Fibroblast of lung (primary cell): ENCODE measurements at regions not wholly inside any gene's neighbourhood (a gene's known extent, or its start where the extent isn't known, plus 50 kb on each side); places are given as distances from the start of the nearest gene placed in this dataset.

Experiments used
- DNase-seq, 2 donors: peaks; one replicate each; pipeline versions ENCODE4 v3.0.0 to v3.0.0-alpha.2; 2010; ENCODE audit warnings: low read depth in 2 of 2
- H2AFZ ChIP-seq: 2 replicates; pipeline ENCODE4 v1.5.1; 2012; ENCODE audit warnings: low read length, control low read depth, inconsistent platforms
- H3K27ac ChIP-seq: 2 replicates; pipeline ENCODE4 v1.5.1; 2011; ENCODE audit warnings: low read length, control low read depth; ENCODE audit not compliant: insufficient read depth
- H3K27me3 ChIP-seq: 2 replicates; pipeline ENCODE4 v1.5.1; 2011; ENCODE audit warnings: mild to moderate bottlenecking, low read length; ENCODE audit not compliant: control insufficient read depth, insufficient read depth
- H3K36me3 ChIP-seq: 2 replicates; pipeline ENCODE4 v1.5.1; 2011; ENCODE audit warnings: low read length; ENCODE audit not compliant: control insufficient read depth, insufficient read depth
- H3K4me1 ChIP-seq: 2 replicates; pipeline ENCODE4 v1.5.1; 2011; ENCODE audit warnings: low read length; ENCODE audit not compliant: control insufficient read depth, insufficient read depth; ENCODE audit errors: extremely low read depth
- H3K4me2 ChIP-seq: 2 replicates; pipeline ENCODE4 v1.5.1; 2011; ENCODE audit warnings: low read length, control low read depth; ENCODE audit not compliant: insufficient read depth; ENCODE audit errors: extremely low read depth
- H3K4me3 ChIP-seq, 4 experiments: fragments of 200-600 bp in 1 of 4; sonication (generic) in 1 of 4; replicated peaks in 1 of 4; 2 replicates each; pipeline ENCODE4 v1.5.1; 2011 to 2016; ENCODE audit warnings: low read length in 4 of 4, low read depth in 3 of 4, mild to moderate bottlenecking in 3 of 4, control low read depth in 2 of 4, inconsistent platforms in 1 of 4, mixed read lengths in 1 of 4; ENCODE audit not compliant: insufficient read depth in 1 of 4; ENCODE audit errors: control extremely low read depth in 1 of 4
- H3K79me2 ChIP-seq: 2 replicates; pipeline ENCODE4 v1.5.1; 2012; ENCODE audit warnings: mild to moderate bottlenecking, low read length, inconsistent platforms; ENCODE audit not compliant: control insufficient read depth, insufficient read depth
- H3K9ac ChIP-seq: 2 replicates; pipeline ENCODE4 v1.5.1; 2011; ENCODE audit warnings: mild to moderate bottlenecking, low read length, control low read depth; ENCODE audit not compliant: insufficient read depth
- H3K9me3 ChIP-seq: 2 replicates; pipeline ENCODE4 v1.5.1; 2012; ENCODE audit warnings: low read depth, low read length; ENCODE audit not compliant: control insufficient read depth, insufficient read depth
- H4K20me1 ChIP-seq: 2 replicates; pipeline ENCODE4 v1.5.1; 2011; ENCODE audit warnings: low read length; ENCODE audit not compliant: control insufficient read depth, insufficient read depth; ENCODE audit errors: extremely low read depth
- EZH2 ChIP-seq: IDR thresholded peaks from 2 replicates; pipeline ENCODE4 v1.5.1; 2012; ENCODE audit warnings: low read length, control low read depth, mild to moderate bottlenecking; ENCODE audit errors: missing control alignments
- TF ChIP-seq, protein P1 (sequence below), 2 donors: IDR thresholded peaks in 1 of 2; conservative IDR thresholded peaks in 1 of 2; 1 replicate in 1 of 2; 2 replicates in 1 of 2; pipeline ENCODE4 v1.5.1; 2011 to 2012; ENCODE audit warnings: low read length in 2 of 2, control low read depth in 1 of 2, inconsistent platforms in 1 of 2, low read depth in 1 of 2, mild to moderate bottlenecking in 1 of 2

DNA sequence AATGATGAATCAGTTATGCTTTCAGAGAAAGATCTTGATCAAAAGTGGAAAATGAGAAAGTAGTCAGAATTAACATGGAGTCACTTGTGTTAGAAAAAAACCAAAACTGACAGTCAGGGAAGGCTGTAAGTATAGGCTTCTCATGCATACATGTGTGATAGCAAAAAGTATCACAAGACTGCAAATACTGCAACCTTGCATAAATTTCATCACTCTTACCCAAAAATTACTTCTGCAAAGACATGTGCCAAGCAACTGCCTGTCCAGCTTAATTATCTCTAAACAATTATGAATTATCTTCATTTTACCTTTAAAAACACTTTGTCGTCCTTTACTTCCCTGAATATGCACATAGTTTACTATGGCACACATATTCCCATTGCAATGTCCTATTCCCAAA, 2466.4 kb upstream of the PCDH20 start:
- H2AFZ ChIP-seq = no peak overlapping the region
- no peaks in the 10 kb centered on the region for H3K27me3 ChIP-seq
- no peaks in the 10 kb centered on the region for H4K20me1 ChIP-seq
- H3K4me2 ChIP-seq = no peak overlapping the region
- DNase-seq = no peak
- no peak overlapping the region for H3K9ac ChIP-seq
- no peak overlapping the region for H3K4me3 ChIP-seq
- no peaks in the 10 kb centered on the region for H3K4me1 ChIP-seq
- H3K9me3 ChIP-seq = no peaks in the 10 kb centered on the region
- no peaks in the 10 kb centered on the region for H3K79me2 ChIP-seq
- no peak overlapping the region for H3K27ac ChIP-seq
- no peak for TF ChIP-seq EZH2
- TF ChIP-seq, protein P1, sequence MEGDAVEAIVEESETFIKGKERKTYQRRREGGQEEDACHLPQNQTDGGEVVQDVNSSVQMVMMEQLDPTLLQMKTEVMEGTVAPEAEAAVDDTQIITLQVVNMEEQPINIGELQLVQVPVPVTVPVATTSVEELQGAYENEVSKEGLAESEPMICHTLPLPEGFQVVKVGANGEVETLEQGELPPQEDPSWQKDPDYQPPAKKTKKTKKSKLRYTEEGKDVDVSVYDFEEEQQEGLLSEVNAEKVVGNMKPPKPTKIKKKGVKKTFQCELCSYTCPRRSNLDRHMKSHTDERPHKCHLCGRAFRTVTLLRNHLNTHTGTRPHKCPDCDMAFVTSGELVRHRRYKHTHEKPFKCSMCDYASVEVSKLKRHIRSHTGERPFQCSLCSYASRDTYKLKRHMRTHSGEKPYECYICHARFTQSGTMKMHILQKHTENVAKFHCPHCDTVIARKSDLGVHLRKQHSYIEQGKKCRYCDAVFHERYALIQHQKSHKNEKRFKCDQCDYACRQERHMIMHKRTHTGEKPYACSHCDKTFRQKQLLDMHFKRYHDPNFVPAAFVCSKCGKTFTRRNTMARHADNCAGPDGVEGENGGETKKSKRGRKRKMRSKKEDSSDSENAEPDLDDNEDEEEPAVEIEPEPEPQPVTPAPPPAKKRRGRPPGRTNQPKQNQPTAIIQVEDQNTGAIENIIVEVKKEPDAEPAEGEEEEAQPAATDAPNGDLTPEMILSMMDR (conservative IDR thresholded peaks at IDR 0.05 in 1 of 2, IDR thresholded peaks at IDR 0.05 in 1 of 2; ENCODE audit: low read depth in 1 of 2, low read length in 2 of 2) = no peak
- H3K36me3 ChIP-seq = no peaks in the 10 kb centered on the region

DNA sequence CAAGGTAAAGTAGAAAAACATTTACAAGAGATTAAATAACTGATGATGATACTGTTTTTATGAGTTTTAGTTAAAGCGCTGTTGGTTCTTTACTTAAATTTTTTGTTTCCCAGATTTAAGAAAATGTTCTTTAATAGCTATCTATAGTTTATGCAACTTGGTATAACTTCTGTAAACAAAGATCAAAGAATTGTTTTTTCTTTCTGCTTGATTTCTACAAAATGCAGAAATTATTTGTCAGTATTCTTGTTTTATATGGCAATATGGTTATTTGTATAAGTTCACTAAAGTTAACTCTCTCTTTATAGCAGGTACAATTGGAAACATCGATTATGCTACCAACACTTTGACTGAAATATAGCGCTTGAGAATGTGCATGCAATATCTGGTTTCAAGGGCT, 2465.1 kb upstream of the PCDH20 start:
- no peaks in the 10 kb centered on the region for H4K20me1 ChIP-seq
- H3K4me2 ChIP-seq = no peak overlapping the region
- no peaks in the 10 kb centered on the region for H3K27me3 ChIP-seq
- TF ChIP-seq EZH2 = no peak
- TF ChIP-seq, protein P1 (conservative IDR thresholded peaks at IDR 0.05 in 1 of 2, IDR thresholded peaks at IDR 0.05 in 1 of 2; ENCODE audit: low read depth in 1 of 2, low read length in 2 of 2) = no peak
- no peaks in the 10 kb centered on the region for H3K4me1 ChIP-seq
- no peak overlapping the region for H3K27ac ChIP-seq
- H3K36me3 ChIP-seq = no peaks in the 10 kb centered on the region
- no peak overlapping the region for H3K9ac ChIP-seq
- no peak overlapping the region for H3K4me3 ChIP-seq
- no peak for DNase-seq
- H3K9me3 ChIP-seq = no peaks in the 10 kb centered on the region
- no peak overlapping the region for H2AFZ ChIP-seq
- no peaks in the 10 kb centered on the region for H3K79me2 ChIP-seq

DNA sequence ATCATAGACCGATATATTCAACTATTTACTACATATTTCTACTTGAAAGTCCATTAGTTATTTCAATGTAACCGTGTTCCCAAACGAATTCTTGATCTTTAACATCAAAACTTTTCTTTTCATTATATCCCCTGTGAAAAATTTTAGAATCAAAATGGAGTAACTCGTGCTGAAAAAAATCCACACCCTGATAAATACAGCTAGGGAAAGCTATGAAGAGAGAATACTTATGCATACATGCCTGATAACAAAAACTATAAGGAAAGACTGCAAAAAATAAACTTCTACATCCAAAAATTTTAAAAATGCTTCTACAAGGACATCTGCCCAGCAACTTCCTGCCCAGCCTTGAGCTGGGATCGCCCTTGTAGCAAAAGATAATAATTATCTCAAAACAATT, 2458.3 kb upstream of the PCDH20 start:
- no peak for TF ChIP-seq EZH2
- TF ChIP-seq, protein P1 (conservative IDR thresholded peaks at IDR 0.05 in 1 of 2, IDR thresholded peaks at IDR 0.05 in 1 of 2; ENCODE audit: low read depth in 1 of 2, low read length in 2 of 2) = no peak
- H3K27me3 ChIP-seq = no peaks in the 10 kb centered on the region
- no peaks in the 10 kb centered on the region for H4K20me1 ChIP-seq
- no peak overlapping the region for H3K4me3 ChIP-seq
- no peak overlapping the region for H3K27ac ChIP-seq
- H3K9me3 ChIP-seq = no peaks in the 10 kb centered on the region
- no peak overlapping the region for H3K9ac ChIP-seq
- no peak for DNase-seq
- no peaks in the 10 kb centered on the region for H3K4me1 ChIP-seq
- H3K79me2 ChIP-seq = no peaks in the 10 kb centered on the region
- no peak overlapping the region for H2AFZ ChIP-seq
- no peak overlapping the region for H3K4me2 ChIP-seq
- no peaks in the 10 kb centered on the region for H3K36me3 ChIP-seq
